ENCODE measurements at regions not wholly inside any gene's neighbourhood (a gene's known extent, or its start where the extent isn't known, plus 50 kb on each side); places are given as distances from the start of the nearest gene placed in this dataset.
"Not testable (repeated sequence)": the region's sequence is repeated elsewhere in the genome, so short reads cannot be mapped to it uniquely, and the experiment has no call there.

- no peak for DNase-seq (ENCODE audit: low read depth, low spot score)
Observed at GRCh38 chr6:2307799-2308198, 62.4 kb upstream of the GMDS start.

DNA sequence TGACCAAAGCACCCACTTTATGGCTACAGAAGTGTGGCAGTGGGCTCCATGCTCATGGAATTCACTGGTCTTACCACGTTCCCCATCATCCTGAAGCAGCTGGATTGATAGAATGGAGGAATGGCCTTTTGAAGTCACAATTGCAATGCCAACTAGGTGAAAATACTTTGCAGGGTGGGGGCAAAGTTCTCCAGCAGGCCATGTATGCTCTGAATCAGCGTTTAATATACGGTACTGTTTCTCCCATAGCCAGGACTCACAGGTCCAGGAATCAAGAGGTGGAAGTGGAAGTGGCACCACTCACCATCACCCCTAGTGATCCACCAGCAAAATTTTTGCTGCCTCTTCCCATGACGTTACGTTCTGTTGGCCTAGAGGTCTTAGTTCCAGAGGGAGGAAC lies 60.5 kb upstream of the GMDS start:
- DNase-seq (ENCODE audit: low read depth, low spot score): no peak

- not testable (repeated sequence) for DNase-seq (ENCODE audit: low read depth, low spot score)
Observed at GRCh38 chr6:2302482-2302881, 57.1 kb upstream of the GMDS start.

DNA sequence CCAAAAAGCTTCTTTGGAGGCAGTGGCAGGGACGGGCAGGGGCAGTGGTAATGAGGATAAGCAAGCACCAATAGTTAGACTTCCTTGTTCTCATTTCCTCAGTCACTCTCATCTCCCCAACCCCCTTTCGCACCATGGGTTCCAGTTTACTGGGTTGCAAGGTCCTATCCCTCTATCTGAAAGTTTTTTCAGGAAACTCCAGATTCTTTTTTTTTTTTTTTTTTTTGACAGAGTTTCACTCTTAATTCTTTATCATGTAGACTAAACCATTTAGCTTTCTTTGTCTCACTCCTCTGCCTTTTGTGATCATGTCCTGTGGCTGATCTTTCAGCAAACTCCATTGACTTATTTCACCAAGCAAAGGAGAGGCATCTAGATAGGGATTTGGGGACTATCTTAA lies 51.4 kb upstream of the GMDS start:
- no peak for DNase-seq (ENCODE audit: low read depth, low spot score)
